RPMI8226 (cell line): ENCODE measurements at regions not wholly inside any gene's neighbourhood (a gene's known extent, or its start where the extent isn't known, plus 50 kb on each side); places are given as distances from the start of the nearest gene placed in this dataset.

Experiments used
- DNase-seq: peaks from one replicate; pipeline ENCODE4 v3.0.0-alpha.2; 2015

DNA sequence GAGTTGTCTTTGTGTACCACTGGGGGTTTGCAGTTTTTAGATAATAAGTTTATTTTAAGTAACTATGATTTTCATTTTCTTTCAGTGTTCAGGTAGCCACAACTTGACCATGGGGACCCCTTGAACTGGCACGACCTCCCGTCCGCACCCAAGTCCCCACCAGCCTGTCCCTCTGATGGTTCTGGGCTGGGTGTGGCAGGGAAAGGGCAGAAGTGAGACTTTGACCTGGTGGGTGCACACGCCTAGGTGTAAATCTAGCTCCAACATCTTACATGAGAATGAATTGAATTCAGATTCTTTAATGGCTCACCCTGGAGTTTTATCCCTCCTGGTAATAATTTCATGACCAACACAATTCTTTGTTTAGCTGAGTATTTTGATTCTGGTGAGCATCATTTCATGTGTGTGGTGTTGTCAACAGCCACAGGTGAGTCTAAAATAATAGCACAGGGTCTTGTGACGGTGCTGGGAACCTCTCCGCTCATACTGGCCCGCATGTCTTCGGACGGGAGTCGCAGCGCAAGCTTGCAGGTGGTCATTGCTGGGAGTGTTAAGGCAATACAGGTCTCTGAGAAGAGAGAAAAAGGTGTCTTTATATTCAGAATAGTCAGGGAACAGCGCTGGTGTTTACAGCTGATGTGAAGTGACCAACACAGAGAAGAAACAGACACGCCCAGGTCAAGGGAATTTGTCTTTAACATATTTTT is 50.8 kb upstream of the POFUT2 start:
- DNase-seq, result no peak

- no peak for DNase-seq
Observed at GRCh38 chr21:45339421-45340402, 52.0 kb upstream of the POFUT2 start.

- DNase-seq, result no peak
Observed at GRCh38 chr21:45340515-45340914, 52.8 kb upstream of the POFUT2 start.

- DNase-seq, result no peak
Observed at GRCh38 chr21:45341261-45341660, 53.6 kb upstream of the POFUT2 start.

GRCh38 chr21:45341779-45342178 is 54.1 kb upstream of the POFUT2 start:
- DNase-seq, result peak; percentile 74

DNA sequence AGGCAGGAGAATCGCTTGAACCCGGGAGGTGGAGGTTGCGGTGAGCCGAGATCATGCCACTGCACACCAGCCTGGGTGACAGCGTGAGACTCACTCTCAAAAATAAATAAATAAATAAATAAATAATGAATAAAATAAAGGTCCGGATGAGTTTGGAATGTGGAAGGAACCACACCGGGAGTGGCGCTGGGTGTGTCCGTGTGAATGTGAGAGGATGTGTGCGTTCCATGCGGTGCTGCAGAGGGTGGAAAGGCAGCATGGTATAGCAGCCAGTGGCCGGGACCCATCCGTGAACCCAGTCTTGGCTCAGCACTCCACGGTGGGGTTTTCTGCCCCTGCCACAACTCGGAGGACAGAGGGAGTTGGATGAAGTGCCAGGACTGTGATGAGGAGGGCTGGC is 56.2 kb upstream of the POFUT2 start:
- DNase-seq, result no peak

- DNase-seq, result peak; percentile 38
Observed at GRCh38 chr21:45344576-45344975, 56.9 kb upstream of the POFUT2 start.

DNA sequence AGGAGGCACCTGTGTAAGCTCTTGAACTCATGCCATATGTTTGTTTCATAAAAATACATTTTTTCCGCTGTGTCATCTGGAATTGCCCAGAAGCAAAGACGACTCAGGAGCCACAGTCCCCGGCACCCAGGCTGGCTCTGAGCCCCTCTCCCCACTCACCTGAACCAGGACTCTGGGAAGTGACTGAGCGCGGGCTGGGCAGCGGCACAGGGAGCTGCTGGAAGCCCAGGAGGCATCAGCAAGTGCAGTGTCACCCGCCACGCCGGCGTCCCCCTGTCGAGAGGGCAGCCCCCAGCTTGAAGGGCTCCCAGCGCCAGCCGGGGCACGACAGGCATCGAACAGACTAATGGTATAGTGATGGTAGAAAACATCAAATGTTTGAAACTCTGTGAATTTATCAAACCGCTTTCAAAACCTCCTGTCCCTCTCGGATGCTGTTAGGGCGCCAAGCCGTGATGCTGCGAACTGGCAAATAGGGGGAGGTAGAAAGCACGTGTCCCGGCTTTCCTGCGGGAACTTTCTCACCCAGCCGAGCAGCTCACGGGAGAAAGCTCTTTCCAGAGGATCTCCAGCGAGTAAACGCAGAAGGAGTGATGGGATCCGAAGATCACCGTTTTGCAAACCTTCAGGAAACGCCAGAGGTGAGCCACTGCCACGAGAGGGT is 57.8 kb upstream of the COL18A1 start:
- peak; percentile 76 for DNase-seq

GRCh38 chr21:45347712-45348499 is 57.1 kb upstream of the COL18A1 start:
- no peak for DNase-seq

DNA sequence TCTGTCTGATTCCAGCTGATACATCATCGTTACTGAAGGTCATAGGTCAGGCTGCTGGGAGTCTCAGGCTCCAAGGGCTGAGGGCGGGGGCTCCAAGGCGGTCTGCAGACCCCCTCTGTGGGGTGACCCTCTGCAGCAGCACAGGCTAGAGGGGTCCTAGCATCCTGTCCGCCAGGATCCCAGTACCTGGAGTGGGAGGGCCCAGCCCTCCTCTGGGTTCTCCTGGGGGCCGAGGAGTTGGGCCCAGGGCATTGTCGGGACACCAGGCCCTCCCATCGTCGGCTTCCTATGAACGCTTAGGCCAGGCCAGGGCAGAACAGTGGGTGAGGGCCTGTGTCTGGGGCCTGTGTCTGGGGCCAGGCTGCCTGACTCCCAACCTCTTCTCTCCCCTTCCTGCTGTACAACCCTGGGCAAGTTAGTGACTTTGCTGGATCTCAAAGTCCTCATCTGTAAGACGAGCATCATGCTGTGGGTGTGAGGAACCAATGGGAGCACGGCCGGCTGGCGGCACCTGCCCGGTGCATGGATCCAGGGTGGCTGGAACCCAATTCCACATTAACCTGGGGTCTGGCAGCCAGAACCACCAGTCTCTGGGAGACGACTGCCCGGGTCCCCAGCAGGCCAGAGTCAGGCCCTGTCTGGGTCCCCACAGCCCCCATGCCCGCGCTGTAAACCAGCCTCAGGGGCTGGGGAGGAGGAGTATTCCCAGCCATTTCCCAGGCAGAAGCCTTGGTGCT is 56.2 kb upstream of the COL18A1 start:
- DNase-seq, result no peak

GRCh38 chr21:45350206-45350854 is 54.6 kb upstream of the COL18A1 start:
- DNase-seq, result no peak

GRCh38 chr21:45351061-45351460 is 53.9 kb upstream of the COL18A1 start:
- no peak for DNase-seq

DNA sequence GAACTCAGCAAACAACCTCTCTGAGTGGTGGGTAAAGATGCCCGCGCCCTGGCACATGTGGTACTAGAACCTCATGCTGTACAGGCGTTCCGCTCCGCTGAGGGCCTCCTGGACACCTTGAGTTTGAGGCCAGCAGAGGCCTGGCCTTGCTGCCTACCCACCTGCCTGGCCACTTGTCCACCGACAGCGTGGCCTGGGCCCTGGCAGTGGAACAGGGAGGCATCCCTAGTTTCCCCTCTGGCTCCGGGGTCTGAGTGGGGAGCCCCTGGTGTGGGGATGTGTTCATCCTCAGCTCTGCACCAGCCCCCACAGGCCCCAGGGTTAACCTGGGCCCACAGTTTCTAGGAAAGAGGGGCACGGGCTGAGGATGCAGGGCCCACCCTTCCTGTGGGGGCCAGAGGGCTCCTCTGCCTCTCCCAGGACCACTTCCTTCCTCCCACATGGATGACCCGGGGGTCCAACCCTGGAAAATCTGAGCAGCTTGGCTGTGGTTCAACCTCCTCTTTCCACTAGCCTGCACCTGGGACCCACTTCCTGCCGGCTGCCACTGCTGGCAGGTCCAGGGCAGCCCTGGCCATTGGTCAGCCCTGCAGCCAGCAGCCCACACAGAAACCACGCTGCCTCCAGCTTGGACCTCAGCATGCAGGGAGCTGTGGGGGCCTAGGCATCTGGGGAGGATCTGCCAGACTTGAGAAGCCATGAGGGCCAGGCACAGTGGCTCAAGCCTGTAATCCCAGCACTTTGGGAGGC is 53.3 kb upstream of the COL18A1 start:
- DNase-seq, result no peak

DNA sequence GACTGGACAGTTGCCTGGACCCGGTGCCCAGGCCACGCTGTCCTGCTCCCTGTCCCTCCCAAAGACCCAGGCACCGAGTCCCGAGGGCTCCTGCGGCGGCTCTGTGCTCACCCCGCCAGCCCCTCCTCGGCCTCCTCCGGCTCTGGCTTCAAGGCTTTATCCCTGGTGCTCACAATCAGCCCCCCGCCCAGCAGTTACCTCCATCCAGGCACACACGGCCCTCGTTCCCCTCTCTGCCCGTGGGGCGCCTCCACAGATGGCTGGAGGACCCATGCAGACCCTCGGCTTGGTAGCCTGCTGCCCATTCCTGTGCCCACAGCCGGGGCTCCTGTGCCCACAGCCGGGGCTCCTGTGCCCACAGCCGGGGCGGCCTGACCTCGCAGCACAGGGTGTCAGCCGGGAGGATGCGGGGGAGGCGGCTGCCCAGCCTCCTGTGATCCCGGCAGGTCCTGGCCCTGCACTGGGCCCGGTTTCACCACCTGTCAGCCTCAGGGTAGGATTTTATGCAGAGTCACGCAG is 52.3 kb upstream of the COL18A1 start:
- no peak for DNase-seq

DNA sequence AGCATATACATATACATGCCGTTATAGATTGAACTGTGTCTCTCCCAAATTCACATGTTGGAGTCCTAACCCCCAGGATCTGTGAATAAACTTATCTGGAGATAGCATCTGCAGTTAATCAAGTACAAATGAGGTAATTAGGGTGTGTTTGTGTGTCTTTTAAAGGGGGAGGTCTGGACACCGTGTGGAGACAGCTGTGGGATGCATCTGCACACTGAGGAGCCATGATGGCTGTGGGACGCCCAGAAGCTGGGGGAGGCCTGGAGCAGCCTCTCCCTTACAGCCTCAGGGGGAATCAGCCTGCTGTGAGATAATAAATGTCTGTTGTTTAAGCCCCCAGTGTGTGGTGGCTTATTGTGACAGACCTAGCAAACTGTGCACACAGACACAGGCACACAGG is 51.8 kb upstream of the COL18A1 start:
- DNase-seq, result no peak

DNA sequence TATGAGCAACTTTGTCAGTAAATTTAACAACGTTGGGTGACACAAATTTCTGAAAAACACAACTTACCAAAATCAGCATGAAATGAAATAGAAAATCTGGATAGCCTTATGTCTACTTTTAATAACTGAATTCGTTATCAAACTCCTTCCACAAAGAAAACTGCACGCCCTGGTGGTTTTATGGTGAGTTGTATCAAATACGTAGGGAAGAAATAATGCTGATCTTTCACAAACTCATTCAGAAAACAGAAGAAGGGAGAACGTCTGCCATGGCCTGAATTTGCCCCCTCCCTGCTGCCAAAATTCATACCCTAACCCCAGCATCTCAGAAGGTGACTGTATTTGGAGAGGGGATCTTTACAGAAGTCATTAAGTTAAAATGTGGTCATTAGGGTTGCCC is 50.0 kb upstream of the COL18A1 start:
- DNase-seq, result peak; percentile 37
